GM21381 (cell line): ENCODE measurements at regions not wholly inside any gene's neighbourhood (a gene's known extent, or its start where the extent isn't known, plus 50 kb on each side); places are given as distances from the start of the nearest gene placed in this dataset.

ENCODE experiments used
- ATAC-seq: cut with Tn5 transposase; IDR thresholded peaks from one replicate; pipeline ENCODE4 v1.9.1; 2021; ENCODE audit warnings: mild to moderate bottlenecking, moderate library complexity; ENCODE audit not compliant: unreplicated experiment

DNA sequence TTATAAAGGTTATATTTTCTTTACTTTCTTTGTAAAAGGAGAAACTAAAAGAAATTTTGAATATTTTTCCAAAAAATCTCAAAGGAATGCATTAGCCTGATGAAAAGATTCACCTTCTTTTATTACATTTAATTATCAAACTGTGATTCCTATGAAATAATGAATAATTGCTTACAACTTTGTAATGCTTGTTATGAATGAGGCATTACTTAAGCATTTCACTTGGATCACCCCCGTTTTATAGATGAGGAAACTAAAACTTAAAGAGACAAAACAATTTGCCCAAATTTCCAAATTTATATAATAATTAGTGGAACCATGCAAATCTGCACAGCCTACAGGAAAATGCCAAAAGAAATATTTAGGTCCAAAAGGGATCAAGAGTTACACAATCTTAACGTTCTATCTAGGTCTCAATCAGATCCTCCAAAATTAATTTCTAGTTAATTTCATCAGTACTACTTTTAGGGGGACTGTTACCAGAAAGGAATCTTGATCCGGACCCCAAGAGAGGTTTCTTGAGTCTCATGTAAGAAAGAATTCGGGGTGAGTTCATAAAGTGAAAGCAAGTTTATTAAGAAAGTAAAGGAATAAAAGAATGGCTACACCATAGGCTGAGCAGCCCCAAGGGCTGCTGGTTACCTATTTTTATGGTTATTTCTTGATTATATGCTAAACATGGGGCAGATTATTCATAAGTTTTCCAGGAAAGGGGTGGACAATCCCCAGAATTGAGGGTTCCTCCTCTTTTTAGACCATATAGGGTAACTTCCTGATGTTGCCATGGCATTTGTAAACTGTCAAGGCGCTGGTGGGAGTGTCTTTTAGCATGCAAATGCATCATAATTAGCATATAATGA is 288.0 kb downstream of the ADGB start:
- no peak for ATAC-seq

GRCh38 chr6:146887447-146888077 is 288.8 kb downstream of the ADGB start:
- no peak for ATAC-seq

DNA sequence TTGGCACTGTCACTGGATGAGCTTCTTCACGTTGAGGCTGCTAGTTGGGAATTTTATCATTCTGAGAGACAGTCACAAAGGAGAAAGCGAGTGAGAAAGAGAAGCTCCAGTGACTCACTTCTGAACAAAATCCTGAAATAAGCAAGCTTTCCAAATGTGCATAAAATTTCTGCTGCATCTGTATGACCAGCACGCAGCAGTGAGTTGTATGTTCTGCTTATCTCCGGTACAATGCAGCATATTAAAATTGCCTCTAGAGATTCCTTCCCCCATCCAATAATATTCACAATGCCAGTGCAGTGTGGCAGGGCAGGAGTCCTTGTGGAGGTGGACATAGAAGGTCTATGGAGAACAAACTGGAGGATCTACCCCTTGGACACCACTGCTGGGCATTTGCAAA is 290.5 kb downstream of the ADGB start:
- ATAC-seq, result no peak

- no peak for ATAC-seq
These were observed 291.4 kb downstream of the ADGB start for GRCh38 chr6:146890172-146890571.

DNA sequence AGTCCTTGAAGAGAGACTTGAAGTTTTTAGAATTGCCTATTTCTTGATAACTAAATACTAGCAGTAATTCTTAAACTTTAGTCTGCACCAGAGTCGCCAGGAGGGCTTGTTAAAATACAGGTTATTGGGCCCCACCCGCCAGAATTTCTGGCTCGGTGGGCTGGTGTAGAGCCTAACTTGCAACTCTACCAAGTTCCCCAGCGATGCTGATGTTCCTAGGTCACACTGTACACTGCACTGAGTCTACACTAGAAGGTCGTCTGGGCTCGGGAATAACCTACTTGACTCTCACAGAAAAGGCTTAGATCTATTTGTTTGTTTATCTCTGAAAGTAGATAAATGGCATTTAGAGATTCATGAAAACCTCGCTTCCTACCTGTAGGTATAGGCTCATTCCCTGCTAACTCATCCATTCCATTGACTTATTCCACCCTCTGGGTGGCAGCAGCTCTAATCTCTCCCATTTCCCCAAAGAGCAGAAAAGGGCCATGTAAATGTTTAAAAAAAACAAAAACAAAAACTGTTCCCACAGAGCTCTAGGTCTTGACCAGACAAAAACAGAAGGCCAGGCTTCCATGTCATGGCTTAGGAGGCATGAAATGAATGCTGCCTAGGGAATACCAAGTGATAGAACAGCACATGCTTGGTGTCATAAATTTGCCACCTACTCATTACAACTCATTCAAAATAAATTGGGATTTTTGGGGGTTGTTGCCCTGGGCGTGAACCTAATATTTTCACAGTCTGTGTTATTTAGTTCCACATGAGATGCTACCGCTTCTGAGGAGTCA is 292.1 kb downstream of the ADGB start:
- ATAC-seq, result no peak

- ATAC-seq, result no peak
These were observed 293.0 kb downstream of the ADGB start for GRCh38 chr6:146891615-146892265.

DNA sequence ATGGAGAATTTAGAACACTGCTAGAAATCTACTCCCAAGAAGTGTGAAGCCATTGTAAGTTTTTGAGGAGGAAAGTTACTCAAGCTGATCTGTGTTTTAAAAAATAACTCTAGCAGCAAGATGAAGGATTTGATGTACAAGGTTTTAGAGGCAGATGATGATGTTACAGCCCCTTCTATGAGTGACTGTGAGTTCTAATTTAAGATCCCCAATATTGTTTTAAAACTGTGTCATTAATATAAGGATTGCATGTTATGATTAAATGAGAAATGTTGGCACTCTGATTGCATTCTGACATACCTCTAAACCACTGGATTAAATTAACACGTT is 293.5 kb downstream of the ADGB start:
- no peak for ATAC-seq

GRCh38 chr6:146892613-146893401 is 294.0 kb downstream of the ADGB start:
- no peak for ATAC-seq

GRCh38 chr6:146893690-146894089 is 294.9 kb downstream of the ADGB start:
- no peak for ATAC-seq

GRCh38 chr6:146894624-146895023 is 295.9 kb downstream of the ADGB start:
- no peak for ATAC-seq

GRCh38 chr6:146895101-146895771 is 296.5 kb downstream of the ADGB start:
- ATAC-seq, result no peak

DNA sequence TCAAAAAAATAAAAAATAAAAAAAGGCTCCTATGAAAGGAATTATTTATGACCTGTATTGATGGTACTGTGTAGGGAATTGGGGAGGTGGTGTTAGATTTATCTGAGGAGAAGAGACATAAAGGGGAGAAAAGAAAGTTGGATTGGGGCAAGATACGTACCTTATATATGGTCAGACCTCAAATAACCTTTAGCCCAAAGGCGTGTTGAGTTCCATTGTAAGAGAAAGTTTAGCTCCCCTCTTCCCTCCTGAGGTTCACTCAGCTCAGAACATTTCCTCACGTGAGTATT is 296.9 kb downstream of the ADGB start:
- no peak for ATAC-seq

- ATAC-seq, result no peak
These were observed 297.5 kb downstream of the ADGB start for GRCh38 chr6:146896062-146896813.

DNA sequence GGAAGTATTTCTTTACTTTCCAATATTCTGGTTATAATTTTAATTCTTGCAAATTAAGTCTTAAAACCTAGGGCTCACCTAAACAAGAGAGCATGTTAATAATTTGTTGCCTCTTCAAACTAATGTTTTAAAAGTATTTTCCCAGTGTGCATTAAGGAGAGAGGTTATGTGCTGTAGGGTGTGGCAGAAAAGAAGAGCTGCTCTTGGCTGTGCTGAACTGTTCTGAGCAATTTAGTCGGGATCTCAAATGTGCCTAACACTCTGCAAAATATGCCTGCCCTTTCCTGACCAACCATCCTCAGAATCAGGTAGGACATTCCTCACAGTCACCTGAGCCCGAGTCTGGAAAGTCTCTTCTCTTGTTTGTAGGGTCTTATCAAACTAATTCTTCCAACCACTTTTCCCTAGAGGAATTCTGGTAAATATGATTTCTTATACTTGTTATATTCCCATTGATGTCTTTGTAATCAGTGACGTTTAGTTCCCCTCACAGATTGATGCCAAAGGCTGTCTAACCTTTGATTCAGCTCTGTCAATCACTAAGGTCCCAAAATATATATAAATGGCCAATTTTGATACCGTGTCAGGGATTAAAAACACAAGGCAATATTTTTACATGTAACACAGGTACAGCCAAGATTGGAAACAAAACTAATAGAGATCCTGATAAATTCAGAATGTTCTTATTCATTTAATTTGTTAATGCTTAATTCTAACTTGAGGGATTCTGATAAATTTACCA is 298.4 kb downstream of the ADGB start:
- ATAC-seq, result no peak

- no peak for ATAC-seq
These were observed 299.5 kb downstream of the ADGB start for GRCh38 chr6:146898069-146898887.

GRCh38 chr6:146898888-146899227 is 300.1 kb downstream of the ADGB start:
- no peak for ATAC-seq

GRCh38 chr6:146901940-146902816 is 302.0 kb upstream of the STXBP5 start:
- no peak for ATAC-seq
